ENCODE measurements at regions not wholly inside any gene's neighbourhood (a gene's known extent, or its start where the extent isn't known, plus 50 kb on each side); places are given as distances from the start of the nearest gene placed in this dataset.

GRCh38 chr1:72804541-72804940 is 522.2 kb upstream of the NEGR1 start:
- peaks cover 0 to 19% (median 4%) of the 10 kb centered on the region in 7 donors for H3K9me3 Mint-ChIP-seq
- Histone ChIP-seq H3K4me3 (ENCODE audit: low read depth, low read length) (no peak overlapping the region), H3K4me1 (ENCODE audit: control insufficient read depth, insufficient read depth, low read length, poor library complexity, severe bottlenecking) (no peaks in the 10 kb centered on the region), H3K9me3 (ENCODE audit: control insufficient read depth in 2 of 2, low read length in 2 of 2) (peaks cover 0 to 2% of the 10 kb centered on the region in 2 experiments), H3K27me3 (ENCODE audit: control insufficient read depth, insufficient read depth, low read length) (no peaks in the 10 kb centered on the region), H3K36me3 (ENCODE audit: control insufficient read depth, insufficient read depth, low read length) (no peaks in the 10 kb centered on the region), H3K27ac (ENCODE audit: insufficient read depth, low read length, poor library complexity, severe bottlenecking) (no peak overlapping the region)
- H3K36me3 Mint-ChIP-seq, result no peaks in the 10 kb centered on the region
- no peak for DNase-seq
- no peaks in the 10 kb centered on the region for H3K4me1 Mint-ChIP-seq
- ATAC-seq (ENCODE audit: low read depth in 2 of 2), result no peak
- no peaks in the 10 kb centered on the region for H3K27me3 Mint-ChIP-seq
- peak overlapping the region in 1 of 3 donors; percentile 49 for H3K27ac Mint-ChIP-seq
- H3K4me3 Mint-ChIP-seq, result no peak overlapping the region

GRCh38 chr1:72781038-72781437 is 498.7 kb upstream of the NEGR1 start:
- no peaks in the 10 kb centered on the region for H3K9me3 ChIP-seq (ENCODE audit: control insufficient read depth in 2 of 2, low read length in 2 of 2)
- no peak for ATAC-seq (ENCODE audit: low read depth in 2 of 2)
- DNase-seq, result no peak
- Mint-ChIP-seq H3K27me3 (no peaks in the 10 kb centered on the region), H3K36me3 (no peaks in the 10 kb centered on the region), H3K4me1 (no peaks in the 10 kb centered on the region), H3K9me3 (peaks cover 2 to 8% (median 4%) of the 10 kb centered on the region in 7 donors), H3K4me3 (no peak overlapping the region), H3K27ac (no peak overlapping the region)
- no peaks in the 10 kb centered on the region for H3K27me3 ChIP-seq (ENCODE audit: control insufficient read depth, insufficient read depth, low read length)
- H3K4me3 ChIP-seq (ENCODE audit: low read depth, low read length), result no peak overlapping the region
- H3K27ac ChIP-seq (ENCODE audit: insufficient read depth, low read length, poor library complexity, severe bottlenecking), result no peak overlapping the region
- no peaks in the 10 kb centered on the region for H3K4me1 ChIP-seq (ENCODE audit: control insufficient read depth, insufficient read depth, low read length, poor library complexity, severe bottlenecking)
- H3K36me3 ChIP-seq (ENCODE audit: control insufficient read depth, insufficient read depth, low read length), result no peaks in the 10 kb centered on the region

GRCh38 chr1:72780212-72780611 is 497.9 kb upstream of the NEGR1 start:
- no peak overlapping the region for H3K27ac Mint-ChIP-seq

GRCh38 chr1:72777918-72778317 is 495.6 kb upstream of the NEGR1 start:
- Histone ChIP-seq H3K9me3 (ENCODE audit: control insufficient read depth in 2 of 2, low read length in 2 of 2) (no peaks in the 10 kb centered on the region), H3K4me3 (ENCODE audit: low read depth, low read length) (no peak overlapping the region), H3K4me1 (ENCODE audit: control insufficient read depth, insufficient read depth, low read length, poor library complexity, severe bottlenecking) (no peaks in the 10 kb centered on the region), H3K36me3 (ENCODE audit: control insufficient read depth, insufficient read depth, low read length) (no peaks in the 10 kb centered on the region), H3K27me3 (ENCODE audit: control insufficient read depth, insufficient read depth, low read length) (no peaks in the 10 kb centered on the region), H3K27ac (ENCODE audit: insufficient read depth, low read length, poor library complexity, severe bottlenecking) (no peak overlapping the region)
- H3K9me3 Mint-ChIP-seq, result peaks cover 1 to 6% (median 4%) of the 10 kb centered on the region in 7 donors
- no peak overlapping the region for H3K4me3 Mint-ChIP-seq
- no peaks in the 10 kb centered on the region for H3K27me3 Mint-ChIP-seq
- DNase-seq (no peak), ATAC-seq (ENCODE audit: low read depth in 2 of 2) (no peak)
- no peaks in the 10 kb centered on the region for H3K36me3 Mint-ChIP-seq
- no peak overlapping the region for H3K27ac Mint-ChIP-seq
- H3K4me1 Mint-ChIP-seq, result no peaks in the 10 kb centered on the region

More at GRCh38 chr1:72780212-72780611, 497.9 kb upstream of the NEGR1 start:
- ATAC-seq (ENCODE audit: low read depth in 2 of 2) (no peak), DNase-seq (no peak)
- Mint-ChIP-seq H3K27me3 (no peaks in the 10 kb centered on the region), H3K4me1 (no peaks in the 10 kb centered on the region), H3K36me3 (no peaks in the 10 kb centered on the region), H3K4me3 (no peak overlapping the region), H3K9me3 (peaks cover 2 to 6% (median 4%) of the 10 kb centered on the region in 7 donors)
- Histone ChIP-seq H3K4me3 (ENCODE audit: low read depth, low read length) (no peak overlapping the region), H3K36me3 (ENCODE audit: control insufficient read depth, insufficient read depth, low read length) (no peaks in the 10 kb centered on the region), H3K27ac (ENCODE audit: insufficient read depth, low read length, poor library complexity, severe bottlenecking) (no peak overlapping the region), H3K27me3 (ENCODE audit: control insufficient read depth, insufficient read depth, low read length) (no peaks in the 10 kb centered on the region), H3K4me1 (ENCODE audit: control insufficient read depth, insufficient read depth, low read length, poor library complexity, severe bottlenecking) (no peaks in the 10 kb centered on the region), H3K9me3 (ENCODE audit: control insufficient read depth in 2 of 2, low read length in 2 of 2) (no peaks in the 10 kb centered on the region)

- H3K4me1 ChIP-seq (ENCODE audit: control insufficient read depth, insufficient read depth, low read length, poor library complexity, severe bottlenecking), result no peaks in the 10 kb centered on the region
- Mint-ChIP-seq H3K36me3 (no peaks in the 10 kb centered on the region), H3K4me1 (no peaks in the 10 kb centered on the region), H3K27ac (no peak overlapping the region), H3K27me3 (no peaks in the 10 kb centered on the region), H3K9me3 (peaks cover 0 to 18% (median 5%) of the 10 kb centered on the region in 7 donors), H3K4me3 (no peak overlapping the region)
- H3K27ac ChIP-seq (ENCODE audit: insufficient read depth, low read length, poor library complexity, severe bottlenecking), result no peak overlapping the region
- DNase-seq (no peak), ATAC-seq (ENCODE audit: low read depth in 2 of 2) (no peak)
- peaks cover 4 to 6% of the 10 kb centered on the region in 2 experiments for H3K9me3 ChIP-seq (ENCODE audit: control insufficient read depth in 2 of 2, low read length in 2 of 2)
- no peaks in the 10 kb centered on the region for H3K36me3 ChIP-seq (ENCODE audit: control insufficient read depth, insufficient read depth, low read length)
- H3K27me3 ChIP-seq (ENCODE audit: control insufficient read depth, insufficient read depth, low read length), result no peaks in the 10 kb centered on the region
- no peak overlapping the region for H3K4me3 ChIP-seq (ENCODE audit: low read depth, low read length)
Measured at GRCh38 chr1:72763481-72763880, 481.1 kb upstream of the NEGR1 start.

- H3K9me3 Mint-ChIP-seq, result peaks cover 0 to 12% (median 2%) of the 10 kb centered on the region in 7 donors
- H3K4me1 ChIP-seq (ENCODE audit: control insufficient read depth, insufficient read depth, low read length, poor library complexity, severe bottlenecking), result no peaks in the 10 kb centered on the region
- H3K4me3 Mint-ChIP-seq, result no peak overlapping the region
- no peaks in the 10 kb centered on the region for H3K4me1 Mint-ChIP-seq
- no peaks in the 10 kb centered on the region for H3K27me3 Mint-ChIP-seq
- no peak overlapping the region for H3K4me3 ChIP-seq (ENCODE audit: low read depth, low read length)
- no peak for DNase-seq
- ATAC-seq (ENCODE audit: low read depth in 2 of 2), result no peak
- no peaks in the 10 kb centered on the region for H3K27me3 ChIP-seq (ENCODE audit: control insufficient read depth, insufficient read depth, low read length)
- H3K36me3 ChIP-seq (ENCODE audit: control insufficient read depth, insufficient read depth, low read length), result no peaks in the 10 kb centered on the region
- no peaks in the 10 kb centered on the region for H3K36me3 Mint-ChIP-seq
- no peak overlapping the region for H3K27ac Mint-ChIP-seq
- H3K27ac ChIP-seq (ENCODE audit: insufficient read depth, low read length, poor library complexity, severe bottlenecking), result no peak overlapping the region
- H3K9me3 ChIP-seq (ENCODE audit: control insufficient read depth in 2 of 2, low read length in 2 of 2), result peaks cover 0 to 6% of the 10 kb centered on the region in 2 experiments
Measured at GRCh38 chr1:72759486-72759885, 477.1 kb upstream of the NEGR1 start.

GRCh38 chr1:72757843-72758242 is 475.5 kb upstream of the NEGR1 start:
- H3K4me1 Mint-ChIP-seq, result no peaks in the 10 kb centered on the region
- ATAC-seq (ENCODE audit: low read depth in 2 of 2) (no peak), DNase-seq (no peak)
- no peaks in the 10 kb centered on the region for H3K27me3 Mint-ChIP-seq
- Histone ChIP-seq H3K27me3 (ENCODE audit: control insufficient read depth, insufficient read depth, low read length) (no peaks in the 10 kb centered on the region), H3K4me3 (ENCODE audit: low read depth, low read length) (no peak overlapping the region), H3K27ac (ENCODE audit: insufficient read depth, low read length, poor library complexity, severe bottlenecking) (no peak overlapping the region), H3K4me1 (ENCODE audit: control insufficient read depth, insufficient read depth, low read length, poor library complexity, severe bottlenecking) (no peaks in the 10 kb centered on the region), H3K9me3 (ENCODE audit: control insufficient read depth in 2 of 2, low read length in 2 of 2) (peaks cover 0 to 6% of the 10 kb centered on the region in 2 experiments), H3K36me3 (ENCODE audit: control insufficient read depth, insufficient read depth, low read length) (no peaks in the 10 kb centered on the region)
- H3K9me3 Mint-ChIP-seq, result peaks cover 0 to 12% (median 2%) of the 10 kb centered on the region in 7 donors
- H3K4me3 Mint-ChIP-seq, result no peak overlapping the region
- no peak overlapping the region for H3K27ac Mint-ChIP-seq
- no peaks in the 10 kb centered on the region for H3K36me3 Mint-ChIP-seq

GRCh38 chr1:72745413-72745812 is 463.1 kb upstream of the NEGR1 start:
- Mint-ChIP-seq H3K27me3 (no peaks in the 10 kb centered on the region), H3K27ac (no peak overlapping the region), H3K9me3 (peaks cover 0 to 8% (median 5%) of the 10 kb centered on the region in 7 donors), H3K36me3 (no peaks in the 10 kb centered on the region), H3K4me1 (no peaks in the 10 kb centered on the region), H3K4me3 (no peak overlapping the region)
- Histone ChIP-seq H3K9me3 (ENCODE audit: control insufficient read depth in 2 of 2, low read length in 2 of 2) (no peaks in the 10 kb centered on the region), H3K27ac (ENCODE audit: insufficient read depth, low read length, poor library complexity, severe bottlenecking) (no peak overlapping the region), H3K27me3 (ENCODE audit: control insufficient read depth, insufficient read depth, low read length) (no peaks in the 10 kb centered on the region), H3K4me3 (ENCODE audit: low read depth, low read length) (no peak overlapping the region), H3K36me3 (ENCODE audit: control insufficient read depth, insufficient read depth, low read length) (no peaks in the 10 kb centered on the region), H3K4me1 (ENCODE audit: control insufficient read depth, insufficient read depth, low read length, poor library complexity, severe bottlenecking) (no peaks in the 10 kb centered on the region)
- ATAC-seq (ENCODE audit: low read depth in 2 of 2), result no peak
- no peak for DNase-seq

Measured in CD4-positive, CD25-positive, alpha-beta regulatory T cell (primary cell).